Activated CD4-positive, alpha-beta T cell treated with anti-CD3 and anti-CD28 coated beads for 24 hours (primary cell): ENCODE measurements at regions not wholly inside any gene's neighbourhood (a gene's known extent, or its start where the extent isn't known, plus 50 kb on each side); places are given as distances from the start of the nearest gene placed in this dataset.
A peak's percentile ranks its signal among the peaks of the same experiment; 100 is the strongest.
"Not testable (repeated sequence)": the region's sequence is repeated elsewhere in the genome, so short reads cannot be mapped to it uniquely, and the experiment has no call there.

ENCODE experiments used
- DNase-seq, 2 donors: peaks; one replicate each; pipeline ENCODE4 v3.0.0-alpha.2; 2020; ENCODE audit warnings: low read depth in 2 of 2

DNA sequence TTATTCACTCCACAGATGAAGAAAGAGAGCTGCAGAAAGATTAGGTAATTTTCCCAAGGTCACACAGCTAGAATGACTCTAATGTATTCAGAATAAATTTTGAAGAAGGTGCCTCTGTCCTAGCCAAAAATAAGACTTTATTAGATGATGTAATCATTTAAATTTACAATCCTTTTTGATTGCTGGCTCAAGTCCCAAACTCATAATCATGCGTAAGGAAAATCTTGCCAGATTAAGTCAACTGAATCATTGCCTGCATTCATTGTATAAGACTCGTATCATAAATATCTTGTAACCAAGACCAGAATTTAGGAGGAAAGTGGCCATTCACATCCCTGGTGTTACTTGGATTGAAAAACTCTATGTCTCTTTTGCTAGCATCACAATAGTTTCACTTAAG lies 53.1 kb upstream of the STK39 start:
- DNase-seq: no peak

DNA sequence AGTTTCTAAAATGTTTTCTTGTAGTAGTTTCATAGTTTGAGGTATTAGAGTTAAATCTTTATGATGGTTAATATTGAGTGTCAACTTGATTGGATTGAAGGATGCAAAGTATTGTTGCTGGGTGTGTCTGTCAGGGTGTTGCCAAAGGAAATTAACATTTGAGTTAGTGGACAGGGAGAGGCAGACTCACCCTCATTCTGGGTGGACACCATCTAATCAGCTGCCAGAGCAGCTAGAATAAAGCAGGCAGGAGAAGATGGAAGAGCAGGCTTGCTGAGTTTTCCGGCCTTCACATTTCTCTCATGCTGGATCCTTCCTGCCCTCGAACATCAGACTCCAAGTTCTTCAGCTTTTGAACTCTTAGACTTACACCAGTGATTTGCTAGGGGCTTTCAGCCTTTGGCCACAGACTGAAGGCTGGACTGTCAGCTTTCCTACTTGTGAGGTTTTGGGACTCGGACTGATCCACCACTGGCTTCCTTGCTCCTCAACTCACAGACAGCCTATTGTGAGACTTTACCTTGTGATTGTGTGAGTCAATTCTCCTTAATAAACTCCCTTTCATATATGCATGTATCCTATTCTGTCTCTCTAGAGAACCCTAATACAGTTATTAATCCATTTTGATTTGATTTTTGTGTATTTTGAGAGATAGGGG lies 56.8 kb upstream of the STK39 start:
- DNase-seq: no peak

DNA sequence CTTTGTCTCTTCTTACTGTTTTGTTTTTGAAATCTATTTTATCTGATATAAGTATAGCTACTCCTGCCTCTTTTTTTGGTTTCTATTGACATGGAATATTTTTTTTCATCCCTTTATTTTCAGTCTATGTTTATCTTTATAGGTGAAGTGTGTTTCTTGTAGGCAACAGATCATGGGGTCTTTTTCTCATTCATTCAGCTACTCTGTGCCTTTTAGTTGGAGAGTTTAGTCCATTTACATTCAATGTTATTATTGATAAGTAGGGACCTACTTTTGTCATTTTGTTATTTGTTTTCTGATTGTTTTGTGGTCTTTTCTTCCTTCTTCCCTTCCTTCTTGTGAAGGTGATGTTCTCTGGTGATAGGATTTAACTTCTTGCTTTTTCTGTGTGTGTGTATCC lies 60.0 kb upstream of the STK39 start:
- DNase-seq: no peak

DNA sequence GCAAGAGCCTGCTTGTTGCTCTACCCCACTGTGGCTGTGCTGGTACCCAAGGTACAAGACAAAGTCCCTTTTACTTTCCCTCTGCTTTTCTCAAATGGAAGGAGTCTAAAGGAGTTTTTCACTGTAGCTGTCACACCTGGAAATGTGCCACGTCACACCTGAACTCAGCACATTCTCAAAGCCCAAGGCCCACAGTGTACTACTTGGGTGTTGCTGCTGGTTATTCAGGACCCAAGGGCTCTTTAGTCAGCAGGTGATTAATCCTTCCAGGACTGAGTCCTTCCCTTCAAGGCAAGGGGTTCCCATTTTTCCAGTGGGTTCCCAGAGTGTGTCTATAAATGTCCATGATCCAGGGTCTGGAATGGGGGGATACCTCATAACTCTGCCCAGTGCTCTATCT lies 63.2 kb upstream of the STK39 start:
- no peak for DNase-seq

DNA sequence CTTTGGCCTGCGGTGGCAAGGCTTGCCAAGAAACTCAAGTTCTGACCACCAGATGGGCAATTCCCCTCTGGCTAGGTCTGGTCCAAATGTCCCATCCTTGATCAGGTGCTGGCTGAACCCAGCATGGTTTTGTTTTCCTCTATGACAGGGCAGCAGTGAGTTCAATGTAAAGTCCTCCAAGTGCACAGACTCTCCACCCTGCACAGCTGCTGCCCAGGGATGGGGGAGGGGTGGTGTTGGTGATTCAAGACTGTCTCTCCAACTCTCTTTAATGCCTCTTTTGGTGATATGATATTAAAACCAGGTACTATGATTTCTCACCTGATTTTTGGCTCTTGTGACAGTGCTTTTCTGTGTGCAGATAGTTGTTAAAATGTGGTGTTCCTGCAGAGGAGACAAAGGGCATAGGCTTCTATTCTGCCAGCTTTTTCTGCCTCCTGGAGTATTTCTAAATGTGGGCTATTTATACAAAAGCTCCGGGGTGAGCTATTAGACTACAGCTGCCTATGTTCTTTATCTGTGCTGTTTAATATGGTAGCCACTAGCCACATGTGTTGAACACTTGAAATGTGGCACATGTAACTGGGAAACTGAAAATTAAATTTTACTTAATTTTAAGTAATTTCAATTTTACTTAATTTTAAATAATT lies 64.0 kb upstream of the STK39 start:
- DNase-seq: no peak

DNA sequence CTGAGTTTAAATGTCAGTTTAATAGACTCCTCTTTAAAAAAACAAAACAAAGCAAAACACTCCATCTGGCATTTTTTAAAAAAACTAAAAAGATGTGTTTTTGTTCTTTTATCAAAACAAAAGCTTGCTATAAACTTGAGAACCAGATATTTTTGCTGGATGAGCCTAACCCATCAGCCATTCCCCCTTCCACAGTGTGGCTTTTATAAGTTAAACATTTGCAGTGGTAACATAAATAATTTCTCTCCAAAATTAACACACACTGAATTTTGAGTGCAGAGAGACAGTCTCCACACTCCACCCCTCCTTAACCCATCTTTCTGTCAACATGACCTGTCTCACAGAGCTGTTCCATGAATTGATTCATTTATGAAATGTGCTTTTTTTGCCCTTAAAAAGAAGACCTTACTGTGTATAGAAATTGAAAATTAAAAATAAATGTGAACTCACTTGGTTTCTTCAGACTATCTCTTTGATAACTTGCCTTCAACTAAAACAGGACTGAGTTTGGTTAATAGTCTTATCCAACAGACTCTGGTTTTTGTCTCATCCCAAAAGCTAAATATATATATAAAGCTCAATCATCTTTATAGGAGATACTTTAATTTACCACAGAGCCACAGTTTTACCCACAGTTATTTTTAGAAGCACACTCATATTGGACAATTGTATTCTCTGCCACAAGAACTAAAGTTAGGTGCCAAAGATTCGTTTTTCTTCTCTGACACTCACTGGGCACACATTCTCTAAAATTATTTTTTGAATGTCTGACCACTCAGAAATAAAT lies 64.8 kb upstream of the STK39 start:
- DNase-seq: no peak

DNA sequence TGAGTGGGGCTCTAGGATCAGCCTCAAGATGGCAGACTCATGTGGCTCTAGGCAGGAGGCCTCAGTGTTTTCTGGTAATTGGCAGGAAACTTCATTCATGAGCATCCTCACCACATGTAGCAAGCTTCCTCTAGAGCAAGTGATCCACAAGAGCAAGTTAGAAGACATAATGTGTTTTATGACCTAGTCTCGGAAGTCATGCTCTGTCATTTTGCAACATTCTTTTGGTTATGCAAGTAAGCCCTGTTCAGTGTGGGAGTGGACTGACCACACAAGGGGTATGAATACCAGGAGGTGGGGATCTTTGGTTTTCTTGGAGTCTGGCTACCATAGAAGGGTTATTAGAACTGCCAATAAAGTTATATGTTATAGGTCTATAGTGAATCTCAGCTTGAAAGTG lies 66.8 kb upstream of the STK39 start:
- no peak for DNase-seq

DNA sequence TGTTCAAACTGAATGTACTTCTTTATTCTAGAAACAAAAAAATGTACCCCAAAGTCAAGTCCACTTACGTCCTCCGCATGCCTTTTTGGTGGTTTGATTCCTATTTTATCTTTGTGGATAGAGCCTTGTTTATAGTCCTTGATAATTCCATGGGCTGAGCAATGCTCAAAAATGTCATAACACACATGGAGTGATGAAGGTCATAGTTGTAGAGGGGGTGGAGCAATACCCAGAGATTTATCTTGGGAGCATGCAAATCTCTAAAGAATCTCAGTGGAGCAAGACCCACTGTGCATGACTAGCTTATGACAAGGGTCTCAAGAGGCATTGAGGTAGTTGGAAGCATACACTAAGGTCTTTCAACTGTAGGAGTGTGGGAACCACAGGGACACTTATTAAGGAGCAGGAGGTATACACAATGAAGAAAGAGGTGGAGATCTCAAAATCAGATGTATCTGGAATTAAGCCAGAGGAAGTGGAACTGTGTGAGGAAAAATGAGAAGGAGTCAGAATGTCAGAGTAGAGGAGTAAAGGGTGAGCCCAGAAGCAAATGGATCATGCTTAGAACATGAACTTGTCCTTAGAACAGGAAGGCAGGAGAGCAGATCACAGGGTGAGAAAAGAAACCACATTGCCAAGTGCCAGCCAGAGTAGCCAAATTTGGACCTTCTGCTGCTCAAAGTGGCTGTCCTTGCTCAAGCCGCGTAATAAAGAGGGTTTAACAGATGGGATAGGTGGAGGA lies 68.1 kb upstream of the STK39 start:
- no peak for DNase-seq

DNA sequence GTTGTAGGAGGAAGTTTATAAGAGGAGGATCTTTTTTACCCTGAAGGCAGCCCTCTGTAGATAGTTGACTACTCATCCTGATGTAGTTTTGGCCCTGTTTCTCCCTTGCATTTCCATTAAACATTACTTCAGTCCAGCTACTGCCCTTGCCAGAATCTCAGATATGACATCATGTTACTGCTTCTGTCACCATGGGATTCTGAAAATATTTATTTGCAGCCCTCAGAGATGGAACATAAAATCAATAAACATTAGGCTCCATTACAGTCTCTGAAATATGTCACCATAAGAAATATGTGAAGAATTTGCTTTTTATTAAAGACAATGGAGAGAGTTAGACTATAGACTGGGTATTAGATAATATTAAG lies 68.7 kb upstream of the STK39 start:
- no peak for DNase-seq

DNA sequence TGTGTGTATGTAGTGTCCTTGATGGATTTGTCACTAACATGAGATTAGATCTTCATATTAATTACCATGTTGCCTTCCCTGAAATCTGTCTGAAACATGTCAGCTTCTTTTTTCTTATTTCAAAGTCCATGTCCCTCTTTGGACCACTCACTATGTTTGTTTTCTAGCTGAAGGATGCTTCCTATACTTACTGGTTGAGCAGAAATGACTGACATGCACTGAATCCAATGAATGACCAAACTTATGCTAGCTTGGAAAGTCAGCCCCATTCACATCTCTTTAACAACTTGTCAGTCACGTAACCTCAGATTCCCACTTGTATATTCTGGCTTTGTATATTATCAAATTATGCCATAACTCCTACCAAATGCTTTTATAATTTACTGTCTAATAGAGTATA lies 69.9 kb upstream of the STK39 start:
- no peak for DNase-seq

DNA sequence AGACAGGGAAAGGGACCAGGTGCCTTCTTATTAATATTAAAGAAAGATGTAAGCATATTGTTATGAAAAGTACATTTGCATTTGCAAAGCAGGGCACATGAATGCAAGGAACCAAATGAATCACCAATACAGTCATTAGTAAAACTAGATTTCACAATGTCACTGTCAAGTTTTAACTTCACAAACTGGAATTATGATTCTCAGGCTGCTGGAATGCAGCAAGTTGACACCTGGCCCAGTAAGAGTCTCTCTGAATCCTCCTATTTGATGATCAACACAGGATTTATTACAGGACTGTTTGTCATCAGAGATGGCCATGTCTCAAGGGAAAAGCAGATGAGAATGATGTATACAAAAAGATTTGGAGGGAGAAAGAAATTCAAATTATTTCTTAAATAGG lies 72.9 kb upstream of the STK39 start:
- DNase-seq: no peak

DNA sequence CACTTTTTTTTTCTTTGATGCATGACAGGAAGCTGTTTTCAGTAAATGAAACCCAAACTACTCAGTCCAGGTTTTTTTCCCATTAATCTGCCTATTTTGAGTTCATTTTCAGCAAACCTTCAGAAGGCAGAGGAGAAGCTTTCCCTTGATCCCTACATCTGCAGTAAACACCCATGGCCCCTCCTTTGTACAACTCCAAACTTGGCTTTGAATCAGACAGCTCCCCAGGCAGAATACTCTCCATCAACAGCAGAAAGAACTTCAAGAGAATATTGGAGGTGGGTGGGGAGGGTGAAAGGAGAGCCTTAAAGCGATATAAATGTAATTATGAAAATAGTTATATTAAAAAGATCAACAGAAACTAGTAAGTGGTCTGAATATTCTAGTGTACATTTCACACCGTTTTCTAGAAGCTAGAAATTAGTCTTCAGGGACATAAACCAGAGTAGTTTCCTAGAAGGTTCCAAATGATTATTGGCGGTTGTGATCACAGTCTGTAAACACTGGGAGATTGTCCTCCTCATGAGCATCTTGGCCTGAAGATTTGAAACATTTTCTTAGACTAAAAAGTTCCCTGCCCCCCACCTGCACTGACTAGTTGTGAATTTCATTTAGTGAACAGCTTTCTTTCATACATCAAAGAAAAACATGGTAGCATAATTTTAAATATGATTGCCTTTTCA lies 75.1 kb upstream of the STK39 start:
- no peak for DNase-seq

DNA sequence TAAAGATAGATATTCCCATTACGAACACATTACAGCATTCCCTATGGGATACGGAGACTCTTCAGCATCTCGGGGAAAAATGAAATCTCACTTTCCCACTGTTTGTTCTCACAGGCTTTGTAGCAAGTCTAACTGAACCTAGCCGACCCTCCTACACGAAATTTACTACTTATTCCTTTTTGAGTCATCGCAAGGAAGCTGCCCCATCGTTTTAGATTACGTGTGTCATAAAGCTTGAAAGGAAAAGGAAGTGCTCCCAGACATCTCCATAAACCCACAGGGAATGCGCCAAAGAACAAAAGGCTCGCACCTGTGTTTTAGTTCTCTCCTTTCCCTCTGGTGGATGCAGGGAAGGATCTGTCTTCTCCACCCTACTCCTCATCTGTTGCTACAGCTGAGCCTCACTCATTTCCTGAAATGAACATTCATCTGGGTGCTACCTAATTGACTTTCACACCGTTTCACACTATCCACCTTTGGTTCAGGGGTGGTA lies 76.2 kb upstream of the STK39 start:
- DNase-seq: no peak

DNA sequence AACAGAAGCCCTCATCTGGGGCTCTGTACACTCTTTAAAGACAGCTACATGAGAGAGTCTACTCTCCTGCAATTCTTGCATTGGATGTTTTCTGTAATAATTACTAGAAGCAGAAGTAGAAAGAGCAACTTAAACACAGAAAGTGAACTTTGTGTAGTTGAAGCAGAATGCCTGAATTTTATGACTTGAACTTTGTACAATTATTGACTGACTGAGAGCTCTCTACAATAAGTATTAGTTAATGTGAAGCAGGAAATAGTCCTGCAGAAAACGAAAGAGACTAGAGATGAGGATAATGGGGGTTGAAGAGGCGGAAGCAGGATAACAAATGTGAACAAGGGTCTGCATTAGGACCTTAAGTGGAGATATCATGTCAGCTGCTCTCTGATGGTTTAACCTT lies 79.2 kb upstream of the STK39 start:
- DNase-seq: no peak

DNA sequence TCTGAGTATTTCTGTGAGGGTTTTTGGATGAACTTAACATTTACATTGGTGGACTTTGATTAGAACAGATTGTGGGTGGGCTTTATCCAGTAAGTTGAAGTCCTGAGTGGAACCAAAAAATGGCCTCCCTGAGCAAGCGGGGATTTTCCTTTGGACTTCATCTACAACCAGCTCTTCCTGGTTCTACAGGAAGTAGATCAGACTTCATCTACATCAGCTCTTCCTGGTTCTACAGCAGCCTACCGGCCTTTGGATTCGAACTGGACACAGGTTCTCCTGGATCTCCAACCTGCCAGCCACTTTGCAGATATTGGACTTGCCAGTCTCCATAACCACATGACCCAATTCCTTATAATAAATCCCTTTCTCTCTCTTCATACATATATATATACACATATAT lies 79.9 kb upstream of the STK39 start:
- no peak for DNase-seq

DNA sequence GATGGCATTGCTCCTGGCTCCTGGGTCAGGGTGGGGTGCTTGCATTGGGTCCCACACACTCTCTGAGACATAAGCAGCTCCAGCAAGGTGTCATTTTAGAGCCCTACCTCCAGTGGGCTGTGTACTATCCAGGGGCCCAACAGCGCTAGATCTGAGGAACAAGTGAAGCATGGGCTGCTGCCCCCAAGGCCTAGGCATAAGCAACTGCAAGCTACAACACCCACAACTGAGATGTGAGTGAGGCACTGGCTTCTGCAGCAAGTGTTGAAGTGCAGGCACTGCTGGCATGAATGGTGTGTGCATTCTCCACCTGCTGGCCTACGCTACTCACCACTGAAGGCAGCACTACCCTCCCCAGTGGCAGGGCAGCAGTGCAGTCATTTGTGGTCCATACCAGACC lies 81.0 kb upstream of the STK39 start:
- no peak for DNase-seq

DNA sequence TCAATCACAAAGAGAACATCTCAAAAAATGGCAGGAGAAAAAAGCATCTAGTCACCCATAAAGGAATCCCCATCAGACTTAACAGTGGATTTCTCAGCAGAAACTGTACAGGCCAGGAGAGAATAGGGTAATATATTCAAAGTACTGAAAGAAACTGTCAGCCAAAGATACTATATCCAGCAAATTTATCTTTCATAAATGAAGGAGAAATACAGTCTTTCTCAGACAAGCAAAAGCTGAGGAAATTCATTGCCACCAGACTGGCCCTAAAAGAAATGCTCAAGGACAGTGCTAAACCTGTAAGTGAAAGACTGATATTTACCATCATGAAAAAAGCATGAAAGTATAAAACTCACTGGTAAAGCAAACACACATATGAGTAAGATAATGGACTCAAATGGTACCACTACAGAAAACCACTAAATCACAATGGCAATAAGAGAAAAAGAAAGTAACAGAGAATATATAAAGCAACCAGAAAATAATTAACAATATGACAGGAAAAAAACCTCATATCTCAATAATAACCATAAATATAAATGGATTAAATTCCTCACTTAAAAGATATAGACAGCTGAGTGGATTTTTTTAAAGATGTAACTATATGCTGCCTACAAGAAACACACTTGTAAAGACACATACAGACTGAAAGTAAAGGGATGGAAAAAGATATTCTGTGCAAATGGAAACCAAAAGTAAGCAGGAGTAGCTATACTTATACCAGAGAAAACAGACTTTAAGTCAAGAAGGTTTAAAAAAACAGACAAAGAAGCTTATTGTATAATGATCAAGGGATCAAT lies 83.4 kb upstream of the STK39 start:
- DNase-seq: no peak

DNA sequence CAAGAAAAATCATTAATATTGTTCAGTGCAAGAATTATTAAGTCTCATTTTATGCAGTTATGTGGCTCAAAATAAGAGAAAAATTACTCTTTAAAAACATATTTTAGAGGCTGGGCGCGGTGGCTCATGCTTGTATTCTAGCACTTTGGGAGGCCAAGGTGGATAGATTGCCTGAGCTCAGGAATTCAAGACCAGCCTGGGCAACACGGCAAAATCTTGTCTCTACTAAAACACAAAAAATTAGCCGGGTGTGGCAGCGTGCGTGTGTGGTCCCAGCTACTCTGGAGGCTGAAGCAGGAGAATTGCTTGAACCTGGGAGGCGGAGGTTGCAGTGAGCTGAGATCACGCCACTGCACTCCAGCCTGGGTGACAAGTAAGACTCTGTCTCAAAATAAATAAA lies 87.9 kb upstream of the STK39 start:
- DNase-seq: not testable (repeated sequence)

DNA sequence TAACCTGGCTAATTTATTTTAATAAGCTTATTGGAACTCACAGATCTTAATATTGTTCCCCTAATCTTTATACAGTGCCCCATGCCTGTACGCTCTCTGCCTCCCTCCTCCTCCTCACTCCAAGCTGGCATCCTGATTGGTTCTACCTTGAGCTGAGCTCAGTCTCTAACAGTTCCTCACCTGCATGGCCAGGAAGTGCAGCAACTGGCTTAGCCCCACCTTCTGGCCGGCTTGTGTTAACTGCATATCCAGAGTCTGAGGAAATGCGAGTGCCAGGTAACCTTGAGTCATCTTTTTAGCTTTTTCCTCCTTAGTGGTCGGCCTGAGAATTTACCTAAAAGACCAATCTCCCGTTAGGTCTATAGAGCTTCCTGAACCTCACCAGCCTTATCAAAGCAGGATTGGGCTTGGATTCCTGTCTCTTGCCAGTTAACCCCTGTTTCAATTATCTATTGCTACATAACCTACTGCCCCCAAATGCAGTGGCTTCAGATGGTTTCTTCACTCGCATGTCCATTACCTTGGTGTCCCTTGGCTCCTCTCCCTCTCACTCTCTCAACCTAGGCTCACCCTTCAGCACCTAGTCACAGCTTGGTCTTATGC lies 89.5 kb upstream of the STK39 start:
- DNase-seq: peak; percentile 23 to 31

DNA sequence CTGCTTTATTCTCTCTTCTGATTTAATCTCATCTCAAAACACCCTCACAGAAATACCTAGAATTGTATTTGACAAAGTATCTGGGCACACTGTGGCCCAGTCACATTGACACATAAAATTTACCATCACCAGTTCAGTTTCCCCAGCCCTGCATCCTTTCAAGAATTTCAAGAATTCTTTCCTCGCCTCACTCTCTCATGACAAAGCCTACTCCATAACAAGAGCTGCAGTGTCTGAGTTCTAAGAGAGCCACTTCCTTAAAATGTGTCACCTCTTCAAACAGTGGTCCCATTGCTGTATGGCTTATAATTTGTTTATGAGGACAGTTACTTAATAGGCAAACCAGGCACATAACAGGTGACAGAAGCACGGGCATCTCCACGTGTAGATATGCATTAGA lies 90.9 kb upstream of the STK39 start:
- DNase-seq: no peak
